ENCODE measurements at regions not wholly inside any gene's neighbourhood (a gene's known extent, or its start where the extent isn't known, plus 50 kb on each side); places are given as distances from the start of the nearest gene placed in this dataset.

GRCh38 chr11:95426823-95427462 lies 195.9 kb upstream of the SESN3 start:
- TF ChIP-seq POLR2A (IDR thresholded peaks at IDR 0.05; ENCODE audit: low read depth, low read length), result no peak
- TF ChIP-seq POLR2AphosphoS5 (IDR thresholded peaks at IDR 0.05; ENCODE audit: low read depth, low read length), result no peak
- TF ChIP-seq TAF1 (IDR thresholded peaks at IDR 0.05; ENCODE audit: borderline replicate concordance, low read depth, low read length), result no peak
